Astrocyte (in vitro differentiated cells and primary cell): ENCODE measurements at regions not wholly inside any gene's neighbourhood (a gene's known extent, or its start where the extent isn't known, plus 50 kb on each side); places are given as distances from the start of the nearest gene placed in this dataset.

Experiments used
- EZH2 ChIP-seq: IDR thresholded peaks from 2 replicates; pipeline ENCODE4 v1.6.1; 2012; ENCODE audit warnings: mild to moderate bottlenecking, low read length, inconsistent platforms; ENCODE audit not compliant: insufficient read depth
- TF ChIP-seq, protein P1 (sequence below): IDR thresholded peaks from 2 replicates; pipeline ENCODE4 v1.5.1; 2011; ENCODE audit warnings: low read depth, mild to moderate bottlenecking, inconsistent platforms, low read length, moderate library complexity; ENCODE audit not compliant: insufficient read depth

DNA sequence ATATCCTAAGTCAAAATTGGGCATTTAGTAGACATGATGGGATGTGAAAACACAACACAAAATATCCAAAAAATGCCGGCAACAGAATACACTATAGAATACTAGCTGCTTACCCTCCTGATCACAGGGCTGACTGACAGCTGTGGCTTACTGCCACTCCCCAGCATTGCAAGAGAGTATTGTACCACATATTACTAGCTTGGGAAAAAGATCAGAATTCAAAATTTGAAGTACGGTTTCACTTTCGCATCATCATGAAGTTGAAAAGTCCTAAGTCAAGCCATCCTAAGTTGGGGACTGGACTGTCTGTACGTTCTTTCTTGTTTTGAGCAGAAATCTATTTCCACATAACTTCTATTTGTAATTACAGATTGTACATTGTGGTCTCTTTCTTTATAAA, 851.4 kb downstream of the MAT2B start:
- TF ChIP-seq, protein P1, sequence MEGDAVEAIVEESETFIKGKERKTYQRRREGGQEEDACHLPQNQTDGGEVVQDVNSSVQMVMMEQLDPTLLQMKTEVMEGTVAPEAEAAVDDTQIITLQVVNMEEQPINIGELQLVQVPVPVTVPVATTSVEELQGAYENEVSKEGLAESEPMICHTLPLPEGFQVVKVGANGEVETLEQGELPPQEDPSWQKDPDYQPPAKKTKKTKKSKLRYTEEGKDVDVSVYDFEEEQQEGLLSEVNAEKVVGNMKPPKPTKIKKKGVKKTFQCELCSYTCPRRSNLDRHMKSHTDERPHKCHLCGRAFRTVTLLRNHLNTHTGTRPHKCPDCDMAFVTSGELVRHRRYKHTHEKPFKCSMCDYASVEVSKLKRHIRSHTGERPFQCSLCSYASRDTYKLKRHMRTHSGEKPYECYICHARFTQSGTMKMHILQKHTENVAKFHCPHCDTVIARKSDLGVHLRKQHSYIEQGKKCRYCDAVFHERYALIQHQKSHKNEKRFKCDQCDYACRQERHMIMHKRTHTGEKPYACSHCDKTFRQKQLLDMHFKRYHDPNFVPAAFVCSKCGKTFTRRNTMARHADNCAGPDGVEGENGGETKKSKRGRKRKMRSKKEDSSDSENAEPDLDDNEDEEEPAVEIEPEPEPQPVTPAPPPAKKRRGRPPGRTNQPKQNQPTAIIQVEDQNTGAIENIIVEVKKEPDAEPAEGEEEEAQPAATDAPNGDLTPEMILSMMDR: no peak
- no peak for TF ChIP-seq EZH2
